Hepatocyte (in vitro differentiated cells): ENCODE measurements at regions not wholly inside any gene's neighbourhood (a gene's known extent, or its start where the extent isn't known, plus 50 kb on each side); places are given as distances from the start of the nearest gene placed in this dataset.

Experiments
- DNase-seq: peaks from one replicate; pipeline ENCODE4 v3.0.0-alpha.2; 2016; ENCODE audit warnings: low spot score
- H2AFZ ChIP-seq: fragments of 200-600 bp; sonication (generic); 2 replicates; pipeline ENCODE4 v1.6.0; 2016; ENCODE audit warnings: antibody characterized with exemption, mild to moderate bottlenecking
- H3K27ac ChIP-seq: fragments of 200-600 bp; sonication (generic); 2 replicates; pipeline ENCODE4 v1.5.1; 2016; ENCODE audit warnings: mild to moderate bottlenecking
- H3K27me3 ChIP-seq: fragments of 200-600 bp; sonication (generic); 2 replicates; pipeline ENCODE4 v1.6.1; 2016
- H3K36me3 ChIP-seq: fragments of 200-600 bp; sonication (generic); replicated peaks from 2 replicates; pipeline ENCODE4 v1.5.1; 2016; ENCODE audit warnings: low read depth; ENCODE audit not compliant: insufficient read depth
- H3K4me1 ChIP-seq: fragments of 200-600 bp; sonication (generic); 2 replicates; pipeline ENCODE4 v1.5.1; 2016; ENCODE audit warnings: mild to moderate bottlenecking, moderate library complexity; ENCODE audit not compliant: insufficient read depth
- H3K4me2 ChIP-seq: fragments of 200-600 bp; sonication (generic); 2 replicates; pipeline ENCODE4 v1.6.0; 2016
- H3K4me3 ChIP-seq: fragments of 200-600 bp; sonication (generic); 2 replicates; pipeline ENCODE4 v1.5.1; 2016; ENCODE audit warnings: mild to moderate bottlenecking
- H3K79me2 ChIP-seq: fragments of 200-600 bp; sonication (generic); 2 replicates; pipeline ENCODE4 v1.6.0; 2017; ENCODE audit warnings: mild to moderate bottlenecking
- H3K9me2 ChIP-seq: fragments of 200-600 bp; sonication (generic); replicated peaks from 2 replicates; pipeline ENCODE4 v1.6.0; 2017; ENCODE audit warnings: mild to moderate bottlenecking; ENCODE audit not compliant: insufficient read depth
- H3K9me3 ChIP-seq: fragments of 200-600 bp; sonication (generic); 2 replicates; pipeline ENCODE4 v1.5.1; 2016; ENCODE audit warnings: low read depth, mild to moderate bottlenecking
- H4K20me1 ChIP-seq: fragments of 200-600 bp; sonication (generic); 2 replicates; pipeline ENCODE4 v1.6.0; 2016; ENCODE audit warnings: mild to moderate bottlenecking; ENCODE audit not compliant: insufficient read depth, poor library complexity, severe bottlenecking
- CTCF ChIP-seq: fragments of 200-600 bp; sonication (generic); IDR thresholded peaks from 2 replicates; pipeline ENCODE4 v1.5.1; 2016; ENCODE audit warnings: antibody characterized with exemption, mild to moderate bottlenecking; ENCODE audit not compliant: poor library complexity
- EZH2 ChIP-seq: fragments of 200-600 bp; sonication (generic); IDR thresholded peaks from 2 replicates; pipeline ENCODE4 v1.6.1; 2016; ENCODE audit warnings: antibody characterized with exemption, mild to moderate bottlenecking, borderline replicate concordance
- EZH2phosphoT487 ChIP-seq: fragments of 200-600 bp; sonication (generic); IDR thresholded peaks from one replicate; pipeline ENCODE4 v1.6.1; 2018; ENCODE audit warnings: antibody characterized with exemption, mild to moderate bottlenecking, low read depth, moderate library complexity; ENCODE audit not compliant: unreplicated experiment, severe bottlenecking
- WGBS: methylation state at CpG from one replicate; pipeline ENCODE4 v1.1.6; 2016; ENCODE audit warnings: low lambda C conversion rate; ENCODE audit errors: missing lambda C conversion rate; 5-methylcytosine and 5-hydroxymethylcytosine counted together

GRCh38 chr1:47515164-47515789 is 77.4 kb downstream of the FOXD2 start:
- H3K9me2 ChIP-seq: no peaks in the 10 kb centered on the region
- DNase-seq: no peak
- no peaks in the 10 kb centered on the region for H3K4me1 ChIP-seq
- WGBS: 83% methylated on average over 8 of the region's 8 CpGs
- H4K20me1 ChIP-seq: no peaks in the 10 kb centered on the region
- no peaks in the 10 kb centered on the region for H3K79me2 ChIP-seq
- no peak overlapping the region for H3K27ac ChIP-seq
- no peak overlapping the region for H3K4me2 ChIP-seq
- peaks cover 16% of the 10 kb centered on the region for H3K27me3 ChIP-seq
- TF ChIP-seq EZH2 (no peak), CTCF (no peak), EZH2phosphoT487 (no peak)
- no peak overlapping the region for H3K4me3 ChIP-seq
- no peaks in the 10 kb centered on the region for H3K9me3 ChIP-seq
- H2AFZ ChIP-seq: no peak overlapping the region
- H3K36me3 ChIP-seq: no peaks in the 10 kb centered on the region

GRCh38 chr1:47517946-47518345 is 80.1 kb downstream of the FOXD2 start:
- no peak for DNase-seq
- H3K27me3 ChIP-seq: no peaks in the 10 kb centered on the region
- H3K9me2 ChIP-seq: no peaks in the 10 kb centered on the region
- whole genome bisulfite sequencing: 91% methylated on average over 2 of the region's 2 CpGs
- no peak overlapping the region for H3K4me3 ChIP-seq
- no peaks in the 10 kb centered on the region for H3K36me3 ChIP-seq
- no peak overlapping the region for H3K27ac ChIP-seq
- no peaks in the 10 kb centered on the region for H3K9me3 ChIP-seq
- H3K4me2 ChIP-seq: no peak overlapping the region
- no peaks in the 10 kb centered on the region for H3K79me2 ChIP-seq
- TF ChIP-seq EZH2 (no peak), EZH2phosphoT487 (no peak), CTCF (no peak)
- H3K4me1 ChIP-seq: no peaks in the 10 kb centered on the region
- no peaks in the 10 kb centered on the region for H4K20me1 ChIP-seq
- no peak overlapping the region for H2AFZ ChIP-seq

GRCh38 chr1:47519491-47519890 is 81.6 kb downstream of the FOXD2 start:
- no peak overlapping the region for H3K4me2 ChIP-seq
- no peaks in the 10 kb centered on the region for H4K20me1 ChIP-seq
- H3K4me1 ChIP-seq: no peaks in the 10 kb centered on the region
- no peak overlapping the region for H3K27ac ChIP-seq
- TF ChIP-seq CTCF (no peak), EZH2phosphoT487 (no peak), EZH2 (no peak)
- WGBS: 93% methylated on average over 4 of the region's 4 CpGs
- H3K27me3 ChIP-seq: no peaks in the 10 kb centered on the region
- H2AFZ ChIP-seq: no peak overlapping the region
- no peaks in the 10 kb centered on the region for H3K9me3 ChIP-seq
- H3K9me2 ChIP-seq: no peaks in the 10 kb centered on the region
- H3K79me2 ChIP-seq: no peaks in the 10 kb centered on the region
- no peak overlapping the region for H3K4me3 ChIP-seq
- no peaks in the 10 kb centered on the region for H3K36me3 ChIP-seq
- no peak for DNase-seq
